K562 (cell line): ENCODE measurements at regions not wholly inside any gene's neighbourhood (a gene's known extent, or its start where the extent isn't known, plus 50 kb on each side); places are given as distances from the start of the nearest gene placed in this dataset.

ENCODE experiments used
- HDAC2 ChIP-seq: fragments of 450-650 bp; IDR thresholded peaks from 2 replicates; pipeline ENCODE4 v1.6.1; 2016; ENCODE audit warnings: mild to moderate bottlenecking
- NFYB ChIP-seq: IDR thresholded peaks from 2 replicates; pipeline ENCODE4 v1.6.1; 2011; ENCODE audit warnings: mild to moderate bottlenecking, moderate library complexity; ENCODE audit not compliant: insufficient read length; ENCODE audit errors: extremely low read depth
- ZNF253 ChIP-seq: fragments of 250-450 bp; sonication (Bioruptor Pico); conservative IDR thresholded peaks from 2 replicates; pipeline ENCODE4 v1.6.1; 2021; ENCODE audit warnings: mild to moderate bottlenecking
- ZNF445 ChIP-seq: fragments of 250-450 bp; sonication (Bioruptor Pico); IDR thresholded peaks from 2 replicates; pipeline ENCODE4 v1.4.0; 2020; ENCODE audit warnings: low read depth, mild to moderate bottlenecking, moderate library complexity
- TF ChIP-seq, protein P1 (sequence below), 3 experiments: IDR thresholded peaks in 2 of 3; conservative IDR thresholded peaks in 1 of 3; 2 replicates each; pipeline ENCODE4 v1.5.1; 2011 to 2012; ENCODE audit warnings: low read length in 3 of 3, mild to moderate bottlenecking in 3 of 3, control low read depth in 2 of 3, improper control_type of control experiment in 1 of 3, inconsistent platforms in 1 of 3, low read depth in 1 of 3, mixed read lengths in 1 of 3, moderate library complexity in 1 of 3; ENCODE audit not compliant: insufficient read depth in 2 of 3
- TF ChIP-seq, protein P2 (sequence below), 3 experiments: fragments of 200-800 bp in 1 of 3; sonication (Bioruptor generic) in 1 of 3; sonication (generic) in 1 of 3; formaldehyde crosslinking in 1 of 3; IDR thresholded peaks; 2 replicates each; pipeline versions ENCODE4 v1.6.1 to v1.8.0; 2016 to 2022; ENCODE audit warnings: mild to moderate bottlenecking in 2 of 3, missing compliant biosample characterization in 2 of 3, missing genetic modification characterization in 2 of 3, missing genetic modification reagents in 1 of 3

- TF ChIP-seq HDAC2, result no peak
- TF ChIP-seq, protein P1, sequence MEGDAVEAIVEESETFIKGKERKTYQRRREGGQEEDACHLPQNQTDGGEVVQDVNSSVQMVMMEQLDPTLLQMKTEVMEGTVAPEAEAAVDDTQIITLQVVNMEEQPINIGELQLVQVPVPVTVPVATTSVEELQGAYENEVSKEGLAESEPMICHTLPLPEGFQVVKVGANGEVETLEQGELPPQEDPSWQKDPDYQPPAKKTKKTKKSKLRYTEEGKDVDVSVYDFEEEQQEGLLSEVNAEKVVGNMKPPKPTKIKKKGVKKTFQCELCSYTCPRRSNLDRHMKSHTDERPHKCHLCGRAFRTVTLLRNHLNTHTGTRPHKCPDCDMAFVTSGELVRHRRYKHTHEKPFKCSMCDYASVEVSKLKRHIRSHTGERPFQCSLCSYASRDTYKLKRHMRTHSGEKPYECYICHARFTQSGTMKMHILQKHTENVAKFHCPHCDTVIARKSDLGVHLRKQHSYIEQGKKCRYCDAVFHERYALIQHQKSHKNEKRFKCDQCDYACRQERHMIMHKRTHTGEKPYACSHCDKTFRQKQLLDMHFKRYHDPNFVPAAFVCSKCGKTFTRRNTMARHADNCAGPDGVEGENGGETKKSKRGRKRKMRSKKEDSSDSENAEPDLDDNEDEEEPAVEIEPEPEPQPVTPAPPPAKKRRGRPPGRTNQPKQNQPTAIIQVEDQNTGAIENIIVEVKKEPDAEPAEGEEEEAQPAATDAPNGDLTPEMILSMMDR (IDR thresholded peaks at IDR 0.05 in 2 of 3, conservative IDR thresholded peaks at IDR 0.05 in 1 of 3; ENCODE audit: insufficient read depth in 2 of 3, low read depth in 1 of 3, low read length in 3 of 3), result no peak
- no peak for TF ChIP-seq ZNF253 (CRISPR knock-in tag)
- TF ChIP-seq, protein P2, sequence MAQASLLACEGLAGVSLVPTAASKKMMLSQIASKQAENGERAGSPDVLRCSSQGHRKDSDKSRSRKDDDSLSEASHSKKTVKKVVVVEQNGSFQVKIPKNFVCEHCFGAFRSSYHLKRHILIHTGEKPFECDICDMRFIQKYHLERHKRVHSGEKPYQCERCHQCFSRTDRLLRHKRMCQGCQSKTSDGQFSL (CRISPR knock-in tag; IDR thresholded peaks at IDR 0.05), result no peak
- TF ChIP-seq, protein P2 (tag; IDR thresholded peaks at IDR 0.05), result no peak
- TF ChIP-seq NFYB, result no peak
- no peak for TF ChIP-seq ZNF445 (CRISPR knock-in tag)
Measured at GRCh38 chr13:58584610-58585009, 953.1 kb downstream of the PCDH17 start.
